Chondrocyte (in vitro differentiated cells): ENCODE measurements at regions not wholly inside any gene's neighbourhood (a gene's known extent, or its start where the extent isn't known, plus 50 kb on each side); places are given as distances from the start of the nearest gene placed in this dataset.

Experiments used
- DNase-seq: peaks from one replicate; pipeline ENCODE4 v3.0.0; 2021; ENCODE audit warnings: mixed read lengths, low spot score
- H3K27ac Mint-ChIP-seq: one replicate; pipeline ENCODE4 v1.8.0; 2021; ENCODE audit warnings: mild to moderate bottlenecking, moderate library complexity, mixed read lengths; ENCODE audit not compliant: unreplicated experiment
- H3K27me3 Mint-ChIP-seq: 2 replicates; pipeline ENCODE4 v1.8.0; 2021; ENCODE audit warnings: low read depth, mixed read lengths
- H3K36me3 Mint-ChIP-seq: 2 replicates; pipeline ENCODE4 v1.8.0; 2021; ENCODE audit warnings: low read depth, mixed read lengths
- H3K4me1 Mint-ChIP-seq: 2 replicates; pipeline ENCODE4 v1.8.0; 2021; ENCODE audit warnings: low read depth, mild to moderate bottlenecking, mixed read lengths
- H3K4me3 Mint-ChIP-seq: one replicate; pipeline ENCODE4 v1.8.0; 2021; ENCODE audit warnings: mild to moderate bottlenecking, moderate library complexity, mixed read lengths; ENCODE audit not compliant: unreplicated experiment
- H3K9me3 Mint-ChIP-seq: 2 replicates; pipeline ENCODE4 v1.8.0; 2021; ENCODE audit warnings: low read depth, mixed read lengths
- TF ChIP-seq, protein P1 (sequence below): fragments of 200-600 bp; sonication (generic); IDR thresholded peaks from 2 replicates; pipeline ENCODE4 v1.5.0; 2021; ENCODE audit warnings: antibody characterized with exemption, mild to moderate bottlenecking, moderate library complexity

DNA sequence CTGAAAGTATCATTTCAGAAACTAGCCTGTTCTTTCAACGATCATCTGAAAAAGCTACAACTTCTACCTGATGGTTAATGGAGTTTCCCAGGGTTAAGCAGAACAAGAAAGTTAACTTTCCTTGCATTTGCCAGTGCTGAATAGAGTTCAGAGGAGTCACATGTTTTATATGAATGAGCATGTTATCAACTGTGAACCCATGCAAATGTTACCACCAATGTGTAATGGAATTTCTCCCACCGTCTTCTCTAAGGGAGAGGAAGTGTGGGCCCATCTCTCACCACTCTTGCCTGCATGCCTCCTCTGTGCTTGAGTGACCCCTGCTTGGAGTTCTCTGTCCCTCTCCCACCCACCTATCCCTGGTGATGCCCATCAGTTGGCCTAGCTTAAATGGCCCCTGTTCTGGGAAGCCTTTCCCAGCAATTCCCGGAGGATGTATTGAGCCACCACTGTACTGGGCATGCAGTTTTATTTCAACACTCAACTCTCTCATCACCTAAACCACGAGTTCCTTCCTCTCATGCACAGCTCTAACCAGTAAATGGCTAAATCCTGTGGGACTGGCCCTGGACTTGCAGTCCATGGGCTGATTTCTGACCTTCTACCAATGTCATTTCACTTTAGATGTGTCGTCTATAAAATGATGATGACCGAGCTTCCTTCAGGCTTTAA lies 159.8 kb downstream of the RPAP3 start:
- Mint-ChIP-seq H3K4me3 (no peak overlapping the region), H3K27me3 (peaks cover 1% of the 10 kb centered on the region), H3K9me3 (no peaks in the 10 kb centered on the region), H3K4me1 (no peaks in the 10 kb centered on the region), H3K27ac (no peak overlapping the region), H3K36me3 (no peaks in the 10 kb centered on the region)
- no peak for DNase-seq
- TF ChIP-seq, protein P1, sequence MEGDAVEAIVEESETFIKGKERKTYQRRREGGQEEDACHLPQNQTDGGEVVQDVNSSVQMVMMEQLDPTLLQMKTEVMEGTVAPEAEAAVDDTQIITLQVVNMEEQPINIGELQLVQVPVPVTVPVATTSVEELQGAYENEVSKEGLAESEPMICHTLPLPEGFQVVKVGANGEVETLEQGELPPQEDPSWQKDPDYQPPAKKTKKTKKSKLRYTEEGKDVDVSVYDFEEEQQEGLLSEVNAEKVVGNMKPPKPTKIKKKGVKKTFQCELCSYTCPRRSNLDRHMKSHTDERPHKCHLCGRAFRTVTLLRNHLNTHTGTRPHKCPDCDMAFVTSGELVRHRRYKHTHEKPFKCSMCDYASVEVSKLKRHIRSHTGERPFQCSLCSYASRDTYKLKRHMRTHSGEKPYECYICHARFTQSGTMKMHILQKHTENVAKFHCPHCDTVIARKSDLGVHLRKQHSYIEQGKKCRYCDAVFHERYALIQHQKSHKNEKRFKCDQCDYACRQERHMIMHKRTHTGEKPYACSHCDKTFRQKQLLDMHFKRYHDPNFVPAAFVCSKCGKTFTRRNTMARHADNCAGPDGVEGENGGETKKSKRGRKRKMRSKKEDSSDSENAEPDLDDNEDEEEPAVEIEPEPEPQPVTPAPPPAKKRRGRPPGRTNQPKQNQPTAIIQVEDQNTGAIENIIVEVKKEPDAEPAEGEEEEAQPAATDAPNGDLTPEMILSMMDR: no peak

GRCh38 chr12:47534695-47535094 lies 171.1 kb downstream of the RPAP3 start:
- Mint-ChIP-seq H3K4me3 (no peak overlapping the region), H3K4me1 (no peaks in the 10 kb centered on the region), H3K36me3 (peaks cover 1% of the 10 kb centered on the region), H3K9me3 (peaks cover 23% of the 10 kb centered on the region), H3K27me3 (peaks cover 26% of the 10 kb centered on the region), H3K27ac (no peak overlapping the region)
- TF ChIP-seq, protein P1: no peak
- no peak for DNase-seq

- Mint-ChIP-seq H3K36me3 (peaks cover 3% of the 10 kb centered on the region), H3K27me3 (peaks cover 27% of the 10 kb centered on the region), H3K27ac (no peak overlapping the region), H3K9me3 (peaks cover 36% of the 10 kb centered on the region), H3K4me1 (no peaks in the 10 kb centered on the region), H3K4me3 (no peak overlapping the region)
- DNase-seq: no peak
- TF ChIP-seq, protein P1: no peak
Observed at GRCh38 chr12:47530050-47530449, 175.8 kb downstream of the RPAP3 start.

DNA sequence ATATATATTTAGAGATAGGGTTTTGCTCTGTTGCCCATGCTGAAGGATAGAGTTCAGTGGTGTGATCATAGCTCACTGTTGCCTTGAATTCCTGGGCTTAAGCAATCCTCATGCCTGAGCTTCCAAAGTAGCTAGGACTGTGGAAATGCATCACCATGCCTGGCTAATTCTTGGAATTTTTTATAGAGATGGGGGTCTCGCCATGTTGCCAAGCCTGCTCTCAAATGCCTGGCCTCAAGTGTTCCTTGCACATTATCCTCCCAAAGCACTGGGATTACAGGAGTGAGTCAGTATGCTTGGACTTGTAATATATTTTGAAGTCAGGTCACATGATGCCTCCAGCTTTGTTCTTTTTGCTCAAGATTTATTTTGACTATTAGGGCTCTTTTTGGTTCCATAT lies 178.0 kb downstream of the RPAP3 start:
- peaks cover 4% of the 10 kb centered on the region for H3K36me3 Mint-ChIP-seq
- H3K4me3 Mint-ChIP-seq: no peak overlapping the region
- H3K4me1 Mint-ChIP-seq: no peaks in the 10 kb centered on the region
- H3K27me3 Mint-ChIP-seq: peaks cover 43% of the 10 kb centered on the region
- TF ChIP-seq, protein P1: no peak
- no peak overlapping the region for H3K27ac Mint-ChIP-seq
- peaks cover 29% of the 10 kb centered on the region for H3K9me3 Mint-ChIP-seq
- DNase-seq: no peak

- Mint-ChIP-seq H3K27ac (no peak overlapping the region), H3K4me3 (no peak overlapping the region), H3K36me3 (peaks cover 6% of the 10 kb centered on the region), H3K9me3 (peaks cover 24% of the 10 kb centered on the region), H3K4me1 (no peaks in the 10 kb centered on the region), H3K27me3 (peaks cover 27% of the 10 kb centered on the region)
- TF ChIP-seq, protein P1: no peak
- DNase-seq: no peak
Observed at GRCh38 chr12:47520029-47520428, 185.8 kb downstream of the RPAP3 start.
